CD4-positive, alpha-beta T cell treated with Interleukin-4 for 4 hours (primary cell): ENCODE measurements at regions not wholly inside any gene's neighbourhood (a gene's known extent, or its start where the extent isn't known, plus 50 kb on each side); places are given as distances from the start of the nearest gene placed in this dataset.
"Not testable (repeated sequence)": the region's sequence is repeated elsewhere in the genome, so short reads cannot be mapped to it uniquely, and the experiment has no call there.

Experiments
- DNase-seq: peaks from one replicate; pipeline ENCODE4 v3.0.0-alpha.2; 2020

DNA sequence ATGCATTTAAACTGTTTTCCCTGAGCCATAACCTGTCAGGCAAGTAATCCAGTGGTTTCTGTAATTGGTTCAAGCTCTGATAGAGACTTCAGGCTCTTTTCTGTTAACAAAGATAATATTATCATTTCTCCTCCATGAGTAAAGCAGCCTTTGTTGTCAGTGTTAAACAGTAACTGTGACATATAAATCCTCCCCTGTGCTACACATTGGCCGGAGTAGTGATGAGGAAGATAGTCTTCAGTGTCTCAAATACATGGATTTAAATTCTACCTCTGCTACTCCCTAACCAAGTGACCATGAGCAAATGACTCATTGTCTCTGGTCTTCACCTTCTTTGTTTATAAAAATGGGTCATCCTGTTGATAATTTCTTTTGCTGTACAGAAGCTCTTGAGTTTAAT lies 615.5 kb upstream of the CHD1 start:
- DNase-seq = no peak

DNA sequence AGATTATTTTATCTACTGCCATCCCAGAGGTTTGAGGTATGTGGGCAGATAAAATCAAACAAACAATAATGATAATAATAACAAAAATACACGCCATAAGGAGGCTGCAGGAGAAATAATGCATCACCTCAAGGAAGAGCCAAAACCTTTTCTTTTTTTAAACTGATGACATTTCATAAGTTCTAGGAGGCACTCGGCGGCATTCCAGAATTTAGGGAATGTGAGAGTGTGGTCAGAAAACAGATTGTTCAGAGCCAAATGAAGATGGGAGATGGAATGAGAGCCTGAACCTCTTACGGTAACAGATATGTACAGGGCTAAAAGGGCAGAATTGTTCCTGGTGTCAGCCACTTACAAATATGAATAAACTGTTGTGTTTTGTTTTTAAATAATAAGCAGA lies 615.0 kb upstream of the CHD1 start:
- no peak for DNase-seq

GRCh38 chr5:99534241-99534640 lies 605.4 kb upstream of the CHD1 start:
- DNase-seq = not testable (repeated sequence)

DNA sequence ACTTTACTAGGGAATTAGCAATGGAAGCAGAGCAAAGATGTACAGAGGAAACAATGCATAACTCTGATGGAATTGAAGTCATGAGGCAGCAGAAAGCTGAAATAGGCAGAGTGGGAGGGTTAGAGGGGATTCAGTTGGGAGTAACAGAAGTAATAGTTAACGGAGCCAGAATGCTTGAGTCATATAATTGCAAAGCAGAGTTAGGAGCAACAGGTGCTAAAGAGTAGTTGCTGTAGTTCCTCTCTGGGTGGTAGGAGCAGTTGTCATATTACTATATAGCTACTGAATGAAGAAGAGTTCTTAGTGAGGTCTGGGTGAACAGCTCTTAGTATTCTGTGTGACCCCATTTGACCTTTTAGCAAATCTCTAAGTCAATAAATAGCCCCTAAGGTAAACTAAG lies 592.9 kb upstream of the CHD1 start:
- DNase-seq = not testable (repeated sequence)

DNA sequence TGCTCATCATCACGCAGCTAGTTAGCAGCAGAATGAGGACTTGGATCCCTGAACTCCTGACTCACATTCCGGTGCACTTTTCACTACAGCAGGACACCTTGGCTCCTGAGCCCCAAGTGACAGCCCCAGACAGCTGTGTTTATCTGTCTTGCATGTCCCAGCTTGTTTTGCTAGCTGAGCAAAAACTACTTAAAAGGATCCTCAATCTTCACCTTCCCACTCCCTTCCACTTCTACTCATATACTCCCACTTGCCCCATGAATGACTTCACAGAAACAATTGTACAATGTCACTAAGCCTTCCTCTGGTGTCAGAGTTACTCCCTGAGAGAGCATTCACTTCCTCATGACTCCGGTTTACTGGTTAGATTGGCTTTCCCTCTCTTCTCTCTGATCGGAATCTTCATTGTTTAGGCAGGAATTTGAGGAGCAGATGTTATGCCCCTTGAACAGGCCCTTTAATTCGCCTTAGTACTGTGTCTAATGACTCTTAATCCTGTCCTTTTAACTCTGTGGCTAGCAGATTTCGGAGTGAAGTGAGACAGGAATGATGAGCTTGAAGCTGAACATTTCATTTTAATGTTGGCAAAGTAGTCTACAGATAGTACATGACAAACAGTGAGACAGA lies 587.2 kb upstream of the CHD1 start:
- not testable (repeated sequence) for DNase-seq

- not testable (repeated sequence) for DNase-seq
Observed at GRCh38 chr5:99510237-99510866, 581.5 kb upstream of the CHD1 start.

DNA sequence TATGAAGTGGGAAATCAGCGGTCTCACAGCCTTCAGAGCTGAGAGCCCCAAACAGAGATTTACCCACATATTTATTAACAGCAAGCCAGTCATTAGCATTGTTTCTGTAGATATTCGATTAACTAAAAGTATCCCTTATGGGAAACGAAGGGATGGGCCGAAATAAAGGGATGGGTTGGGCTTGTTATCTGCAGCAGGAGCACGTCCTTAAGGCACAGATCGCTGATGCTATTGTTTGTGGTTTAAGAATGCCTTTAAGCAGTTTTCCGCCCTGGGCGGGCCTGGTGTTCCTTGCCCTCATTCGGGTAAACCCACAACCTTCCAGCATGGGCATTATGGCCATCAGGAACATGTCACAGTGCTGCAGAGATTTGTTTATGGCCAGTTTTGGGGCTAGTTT lies 580.3 kb upstream of the CHD1 start:
- not testable (repeated sequence) for DNase-seq

DNA sequence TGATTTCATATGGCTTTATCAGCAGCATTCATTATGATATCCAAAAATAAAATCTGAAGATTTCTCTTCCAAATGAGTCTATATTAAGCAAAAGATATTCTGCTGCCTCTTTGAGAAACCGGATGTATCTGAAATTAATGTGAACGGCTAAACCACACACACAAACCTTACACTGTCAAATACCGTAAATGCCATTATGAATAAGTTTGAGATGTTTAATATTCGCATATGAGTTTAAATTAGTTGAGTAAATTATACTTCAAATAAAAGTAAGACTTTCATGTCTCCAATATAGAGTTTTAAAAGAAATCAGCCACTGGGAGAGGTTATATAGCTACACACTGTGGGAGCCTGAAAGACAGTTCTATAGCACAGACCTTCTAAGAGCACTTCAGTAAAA lies 566.6 kb upstream of the CHD1 start:
- DNase-seq = not testable (repeated sequence)

GRCh38 chr5:99478450-99478849 lies 549.6 kb upstream of the CHD1 start:
- DNase-seq = not testable (repeated sequence)

DNA sequence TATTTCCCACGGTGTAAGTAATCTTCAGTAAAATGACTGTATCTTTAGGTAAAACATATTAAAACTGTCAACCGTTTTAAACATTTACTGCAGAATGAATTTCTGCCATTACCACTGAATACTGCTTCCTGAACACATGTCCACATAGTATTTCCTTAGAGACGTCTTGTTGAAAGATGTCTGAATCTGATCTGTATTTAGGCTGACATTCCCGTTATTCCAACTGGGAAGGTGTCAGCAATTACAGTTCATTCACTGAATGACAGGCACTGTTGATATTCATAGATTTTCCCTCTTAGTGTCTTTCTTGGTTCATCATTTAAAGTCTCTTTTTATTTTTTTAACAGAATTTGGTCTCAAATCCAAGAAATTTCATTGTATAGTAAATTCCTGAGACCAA lies 544.5 kb upstream of the CHD1 start:
- not testable (repeated sequence) for DNase-seq

DNA sequence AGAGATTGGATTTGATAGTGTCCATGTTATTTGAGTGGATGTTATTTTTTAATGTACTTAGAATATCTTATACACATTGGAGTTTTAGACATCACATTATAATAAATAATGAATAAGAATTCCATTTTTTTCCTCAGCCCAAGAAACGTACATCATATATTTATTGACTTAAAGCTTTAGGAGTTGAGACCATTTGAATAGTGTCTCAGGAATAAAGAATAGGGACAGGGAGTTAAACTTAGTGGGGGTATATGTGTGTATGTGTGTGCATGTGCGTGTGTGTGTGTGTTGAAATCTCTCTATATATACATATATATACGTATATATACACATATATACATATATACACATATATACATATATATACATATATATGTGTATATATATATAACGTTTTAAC lies 542.9 kb upstream of the CHD1 start:
- DNase-seq = not testable (repeated sequence)

- DNase-seq = not testable (repeated sequence)
Observed at GRCh38 chr5:99471178-99471577, 542.4 kb upstream of the CHD1 start.

- DNase-seq = not testable (repeated sequence)
Observed at GRCh38 chr5:99470636-99471035, 541.8 kb upstream of the CHD1 start.

DNA sequence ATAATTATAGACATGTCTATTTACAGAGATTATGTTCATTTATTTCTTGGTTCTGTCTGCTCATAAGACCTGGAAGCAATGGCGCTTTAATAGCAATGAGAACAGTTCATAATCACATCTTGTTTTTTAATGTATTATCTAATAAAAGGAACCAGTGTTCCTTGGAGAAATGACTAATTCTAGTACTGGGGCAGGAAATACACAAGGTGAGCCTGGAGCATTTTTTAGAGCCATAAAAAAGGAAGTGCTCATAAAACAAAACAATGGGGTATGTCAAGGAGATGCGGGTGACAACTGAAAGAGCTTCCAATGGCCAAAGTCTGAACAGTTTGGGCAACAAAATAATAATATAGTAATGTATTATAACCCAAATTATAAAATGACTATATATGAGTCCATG lies 531.9 kb upstream of the CHD1 start:
- no peak for DNase-seq

- no peak for DNase-seq
Observed at GRCh38 chr5:99453196-99453595, 524.4 kb upstream of the CHD1 start.

DNA sequence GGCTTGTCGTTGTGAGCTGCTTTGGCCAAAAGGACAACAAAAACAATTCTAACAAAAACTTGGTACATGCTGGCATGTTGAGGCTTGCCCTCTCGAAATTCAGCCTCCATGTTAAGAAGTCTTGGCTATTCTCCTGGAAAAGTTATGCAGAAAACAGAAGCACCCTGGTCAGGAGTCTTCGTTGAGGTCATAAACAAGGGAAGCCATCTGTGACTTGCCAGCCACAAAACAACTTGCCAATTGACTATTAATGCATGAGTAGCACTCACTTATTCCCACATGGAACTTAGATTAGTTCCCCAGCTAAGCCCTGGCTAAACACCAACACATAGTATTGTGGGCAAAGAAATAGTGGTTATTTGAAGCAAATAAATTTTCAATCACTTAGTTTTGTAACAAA lies 521.0 kb upstream of the CHD1 start:
- no peak for DNase-seq

GRCh38 chr5:99445805-99446204 lies 517.0 kb upstream of the CHD1 start:
- no peak for DNase-seq

DNA sequence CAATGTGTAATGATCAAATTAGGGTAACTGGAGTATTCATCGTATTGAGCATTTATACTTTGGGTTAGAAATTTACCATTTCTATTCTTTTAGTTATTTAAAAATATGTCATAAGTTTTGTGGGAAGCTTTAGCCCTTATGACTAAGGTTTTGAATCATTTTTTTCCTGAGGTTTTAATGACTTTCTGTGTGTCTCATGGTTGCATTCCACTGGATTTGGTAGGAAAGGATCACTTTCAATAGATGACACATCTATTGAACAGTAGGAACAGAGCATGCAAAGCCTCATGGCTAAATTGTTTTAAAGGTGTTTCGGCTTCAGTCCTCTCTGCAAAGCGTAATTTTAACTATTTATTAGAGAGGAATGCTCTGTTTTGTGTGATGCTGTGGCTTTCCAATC lies 512.4 kb upstream of the CHD1 start:
- no peak for DNase-seq

GRCh38 chr5:99438619-99439018 lies 509.8 kb upstream of the CHD1 start:
- DNase-seq = no peak

DNA sequence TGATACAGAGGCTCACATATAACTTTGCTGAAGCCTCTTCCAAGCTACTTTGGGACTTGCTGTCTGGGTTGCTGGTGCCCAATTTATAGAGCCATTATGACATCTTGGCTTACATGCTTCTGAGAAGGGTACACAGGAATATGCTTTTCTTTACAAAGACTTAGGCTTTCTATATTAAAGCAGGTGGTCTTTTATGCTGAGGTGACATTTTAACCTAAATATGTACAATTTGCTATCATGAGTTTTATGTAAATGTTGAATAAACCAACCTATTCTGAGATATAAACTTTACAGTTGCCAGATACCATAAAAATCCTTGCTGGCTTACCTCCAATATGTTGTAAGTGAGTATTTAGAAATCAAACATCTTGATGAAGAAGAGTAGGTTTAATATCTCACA lies 509.2 kb upstream of the CHD1 start:
- DNase-seq = no peak

GRCh38 chr5:99423396-99423795 lies 494.6 kb upstream of the CHD1 start:
- DNase-seq = not testable (repeated sequence)

DNA sequence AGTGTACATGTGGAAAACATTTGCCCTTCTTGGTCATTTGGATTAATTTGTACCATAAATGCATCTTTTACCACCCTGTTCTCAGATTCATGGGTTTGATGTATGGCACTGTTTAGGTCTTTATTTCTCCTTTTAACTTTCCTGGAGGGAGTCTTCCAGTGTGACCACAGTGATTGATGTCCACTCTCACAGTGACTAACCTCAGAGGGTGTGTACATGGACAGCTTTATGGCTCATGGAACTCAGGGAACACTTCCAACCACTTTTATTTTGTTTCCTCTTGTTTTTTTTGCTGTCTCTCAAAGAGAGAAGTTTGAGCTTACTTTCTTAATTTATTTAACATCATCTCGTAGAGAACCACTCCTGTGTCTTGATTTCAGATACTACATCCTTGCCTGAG lies 489.8 kb upstream of the CHD1 start:
- DNase-seq = not testable (repeated sequence)

- not testable (repeated sequence) for DNase-seq
Observed at GRCh38 chr5:99410386-99410785, 481.6 kb upstream of the CHD1 start.

DNA sequence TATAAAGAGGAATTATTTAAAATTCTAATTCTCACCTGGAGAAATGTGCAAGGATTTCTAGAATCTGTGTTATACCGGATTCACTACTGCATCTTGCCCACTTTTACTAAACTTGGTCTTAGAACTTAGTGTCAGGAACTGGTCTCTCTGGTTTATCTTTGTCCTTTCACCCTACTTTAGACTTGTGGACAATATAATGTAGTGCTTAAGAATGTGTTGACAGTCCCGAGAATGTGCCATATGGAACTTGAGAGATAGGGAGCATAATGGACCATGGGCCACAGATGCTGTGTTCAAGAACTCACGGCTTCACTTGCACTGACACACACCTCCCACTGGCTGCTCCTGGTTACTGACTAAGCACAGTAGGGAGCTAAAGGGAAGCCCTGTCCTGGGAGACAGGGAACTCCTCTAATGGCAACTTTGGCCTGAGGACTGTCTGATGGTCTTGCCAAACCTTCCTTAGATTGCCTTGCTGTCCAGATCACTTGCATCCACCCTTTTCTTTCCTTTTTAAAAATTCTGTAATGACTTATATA lies 476.0 kb upstream of the CHD1 start:
- DNase-seq = not testable (repeated sequence)

DNA sequence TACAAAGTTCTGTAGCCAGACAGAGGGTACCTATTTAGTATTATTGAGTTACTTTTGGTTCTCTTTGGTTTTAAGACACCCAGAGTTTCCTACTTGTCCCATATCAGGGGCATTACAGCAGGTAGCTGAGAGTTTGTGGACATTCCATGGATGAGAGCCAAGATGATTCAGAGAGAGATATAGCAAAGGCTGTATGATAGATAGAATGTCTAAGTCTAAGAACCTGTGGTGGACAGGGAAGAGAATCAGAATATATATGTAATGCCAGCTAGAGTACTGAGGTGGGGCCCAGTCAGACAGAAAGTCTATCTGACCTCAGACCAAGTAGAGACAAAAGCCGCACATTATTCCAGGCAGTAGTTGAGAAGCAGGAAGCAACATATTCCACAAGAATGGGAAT lies 471.8 kb upstream of the CHD1 start:
- not testable (repeated sequence) for DNase-seq
